NOMO-1 treated with dmso at 0.1 percent for 144 hours (cell line): ENCODE measurements at regions not wholly inside any gene's neighbourhood (a gene's known extent, or its start where the extent isn't known, plus 50 kb on each side); places are given as distances from the start of the nearest gene placed in this dataset.

Experiments used
- DNase-seq: peaks from one replicate; lab custom pipeline; 2025; ENCODE audit not compliant: unreplicated experiment; lab: John Stamatoyannopoulos, UW

DNA sequence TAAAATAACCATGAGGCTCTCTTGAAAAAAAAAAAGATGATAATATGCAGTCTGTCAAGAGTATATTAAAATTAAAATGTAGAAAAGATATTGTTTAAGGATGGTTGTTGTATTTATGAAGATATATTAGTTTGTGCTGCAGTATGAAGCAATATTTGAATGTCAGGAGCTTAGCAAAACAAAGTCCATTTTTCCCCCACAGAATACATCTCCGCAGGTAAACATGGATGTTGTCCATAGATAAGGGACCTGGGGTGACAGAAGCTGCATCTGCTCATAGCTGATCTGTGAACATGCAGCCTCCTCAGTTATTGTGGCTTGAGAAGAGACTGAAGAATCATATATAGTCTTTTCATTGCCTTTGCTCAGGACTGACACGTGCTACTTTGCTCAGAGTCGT, 366.1 kb upstream of the MMADHC start:
- no peak for DNase-seq

DNA sequence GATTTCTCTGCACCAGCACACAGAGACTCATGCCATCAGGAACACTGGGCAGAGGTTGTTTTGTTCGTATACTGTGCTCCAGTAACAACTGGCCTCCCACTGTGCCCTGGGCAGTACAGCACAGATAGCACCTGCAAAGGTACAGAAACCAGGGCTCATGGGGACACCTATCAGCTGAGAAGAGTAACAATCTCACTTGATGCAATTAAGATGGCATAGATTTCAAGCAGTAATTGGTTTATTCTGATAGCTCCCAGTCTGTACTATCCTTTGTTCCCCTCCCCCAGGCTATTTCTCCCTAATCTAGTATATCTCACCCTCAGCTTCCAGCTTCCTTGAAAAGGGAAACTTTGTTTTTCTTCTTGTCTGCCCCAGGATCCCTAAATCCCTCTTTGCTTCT, 343.9 kb upstream of the MMADHC start:
- no peak for DNase-seq

GRCh38 chr2:149928011-149928410, 340.4 kb upstream of the MMADHC start:
- no peak for DNase-seq

GRCh38 chr2:149926149-149926548, 338.6 kb upstream of the MMADHC start:
- DNase-seq = no peak

GRCh38 chr2:149924549-149925213, 337.1 kb upstream of the MMADHC start:
- DNase-seq = no peak

GRCh38 chr2:149924028-149924427, 336.5 kb upstream of the MMADHC start:
- DNase-seq = no peak

GRCh38 chr2:149921911-149922616, 334.5 kb upstream of the MMADHC start:
- no peak for DNase-seq

DNA sequence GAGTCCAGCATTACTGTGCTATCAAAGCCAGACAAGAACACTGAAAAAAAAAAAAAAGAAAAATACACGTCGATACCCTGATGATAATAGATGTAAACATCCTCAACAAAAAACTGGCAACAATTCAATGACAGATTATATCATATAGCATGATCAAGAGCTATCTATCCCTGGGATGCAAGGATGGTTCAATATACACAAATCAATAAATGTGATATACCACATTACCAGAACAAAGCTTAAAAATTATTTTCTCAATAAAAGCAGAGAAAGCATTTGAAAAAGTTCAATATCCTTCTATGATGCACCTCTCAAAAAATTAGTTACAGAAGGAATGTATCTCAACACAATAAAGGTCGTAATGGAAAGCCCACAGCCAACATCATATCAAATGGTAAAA, 332.8 kb upstream of the MMADHC start:
- no peak for DNase-seq

- no peak for DNase-seq
Measured at GRCh38 chr2:149915151-149915550, 327.6 kb upstream of the MMADHC start.

DNA sequence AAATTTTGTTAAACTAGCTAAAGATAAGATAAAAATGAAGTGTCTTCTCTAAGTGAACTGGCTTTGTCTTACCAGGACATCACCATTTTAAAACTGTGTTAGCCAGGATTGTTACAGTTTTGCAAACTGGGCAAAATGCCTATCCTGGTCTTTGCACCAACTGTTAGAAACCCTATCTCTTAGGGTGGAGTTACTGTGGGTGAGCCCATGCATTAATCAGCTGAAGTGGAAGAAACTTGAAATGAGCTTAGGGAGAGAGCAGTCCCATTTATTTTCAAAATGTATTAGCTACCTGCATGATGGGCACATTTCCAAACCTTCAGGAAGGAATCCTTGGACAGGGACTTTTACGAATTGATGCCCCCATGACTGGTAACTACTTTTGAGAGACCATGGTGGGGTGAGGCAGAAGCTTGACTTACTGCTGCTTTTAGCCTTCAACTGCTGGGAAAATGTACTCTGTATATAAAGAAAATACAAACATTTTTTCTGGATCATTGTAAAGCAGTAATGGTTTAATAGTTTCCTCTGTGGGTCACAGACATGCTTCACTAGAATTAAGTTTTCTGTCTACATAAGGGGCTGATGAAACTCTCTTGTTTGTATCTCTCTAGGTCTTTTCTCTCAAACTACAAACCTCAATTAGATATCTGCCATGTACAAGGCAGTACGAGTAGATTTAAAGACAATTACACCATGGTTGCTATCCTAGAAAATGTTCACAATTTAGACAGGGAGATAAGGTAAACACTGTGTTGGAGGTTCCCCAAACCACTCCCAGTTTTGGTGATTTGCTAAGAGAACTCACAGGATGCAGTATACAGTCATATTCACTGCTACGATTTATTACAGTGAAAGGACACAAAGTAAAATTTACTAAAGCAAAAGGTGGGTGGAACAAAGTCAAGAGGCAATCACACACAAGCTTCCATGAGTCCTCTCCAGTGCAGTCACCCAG, 321.4 kb upstream of the MMADHC start:
- DNase-seq = no peak

DNA sequence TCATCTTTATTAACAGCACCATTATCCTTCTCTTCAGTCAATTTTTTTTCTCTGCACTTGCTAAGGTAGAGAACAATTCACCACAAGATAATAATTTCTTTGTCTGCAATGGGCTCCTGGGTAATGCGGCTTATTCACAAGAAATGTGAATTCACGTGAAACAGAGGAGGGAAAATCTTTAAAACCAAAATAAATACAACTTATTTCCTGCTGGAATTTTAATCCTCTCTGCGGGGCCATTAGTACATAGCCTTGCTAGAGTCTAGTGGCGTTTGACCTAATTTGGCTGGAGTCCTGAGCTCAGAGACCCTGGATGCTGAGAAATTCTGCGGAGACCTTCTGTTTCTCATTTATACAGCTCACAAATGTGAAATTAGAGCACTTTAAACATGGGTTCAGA, 319.3 kb upstream of the MMADHC start:
- no peak for DNase-seq

DNA sequence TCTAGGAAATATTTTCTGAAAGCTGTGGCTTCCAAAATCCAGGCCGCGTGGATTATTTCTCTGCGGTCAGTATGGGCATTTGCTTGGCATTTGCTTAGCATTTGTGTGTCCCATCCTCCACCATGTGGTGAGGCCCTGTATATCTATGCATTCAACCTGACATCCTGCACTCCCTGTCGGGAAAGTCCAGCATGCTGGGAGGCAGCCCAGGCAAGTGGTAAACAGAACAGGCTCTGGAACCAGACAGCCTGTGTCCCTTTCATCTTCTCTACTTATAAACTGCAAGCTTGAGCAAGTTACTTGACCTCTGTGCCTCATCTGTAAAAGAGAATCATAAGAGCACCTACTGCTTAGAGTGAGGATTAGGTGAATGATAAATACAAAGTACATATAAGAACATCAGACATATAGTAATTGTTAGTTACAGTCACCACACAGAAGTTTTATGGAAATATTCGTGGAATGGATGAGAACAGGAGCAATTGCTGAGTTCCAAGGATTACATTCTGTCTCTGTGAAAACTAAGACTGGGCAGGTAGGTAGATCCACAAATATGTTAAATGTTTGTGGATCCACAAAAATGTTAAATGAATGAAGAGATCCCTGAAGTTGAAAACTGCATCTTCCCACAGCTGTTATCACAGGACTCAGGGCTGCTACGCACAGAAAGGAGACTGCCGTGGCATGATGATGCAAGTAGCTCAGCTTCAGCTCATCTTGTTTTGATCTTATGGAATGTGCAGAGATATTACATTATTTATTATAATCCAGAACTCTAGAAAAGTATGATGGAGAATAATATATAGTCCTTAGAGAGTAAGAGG, 317.0 kb upstream of the MMADHC start:
- no peak for DNase-seq

DNA sequence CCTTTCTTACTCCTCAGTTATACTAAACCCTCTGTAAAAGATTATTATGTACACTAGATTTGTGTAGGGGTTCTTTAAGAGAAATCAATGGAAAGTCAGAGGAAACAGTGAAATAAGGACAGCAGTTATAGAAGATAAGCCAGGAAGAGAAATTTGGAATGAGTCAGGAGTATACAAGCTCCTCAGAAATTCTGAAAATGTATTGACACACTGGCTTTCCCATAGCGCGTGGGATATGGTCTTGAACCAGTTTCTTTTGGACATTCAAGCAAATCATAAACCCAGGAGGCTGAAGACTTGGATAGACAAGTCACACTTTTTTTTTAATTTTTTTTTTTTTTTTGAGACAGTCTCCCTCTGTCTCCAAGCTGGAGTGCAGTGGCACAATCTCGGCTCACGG, 316.1 kb upstream of the MMADHC start:
- no peak for DNase-seq

DNA sequence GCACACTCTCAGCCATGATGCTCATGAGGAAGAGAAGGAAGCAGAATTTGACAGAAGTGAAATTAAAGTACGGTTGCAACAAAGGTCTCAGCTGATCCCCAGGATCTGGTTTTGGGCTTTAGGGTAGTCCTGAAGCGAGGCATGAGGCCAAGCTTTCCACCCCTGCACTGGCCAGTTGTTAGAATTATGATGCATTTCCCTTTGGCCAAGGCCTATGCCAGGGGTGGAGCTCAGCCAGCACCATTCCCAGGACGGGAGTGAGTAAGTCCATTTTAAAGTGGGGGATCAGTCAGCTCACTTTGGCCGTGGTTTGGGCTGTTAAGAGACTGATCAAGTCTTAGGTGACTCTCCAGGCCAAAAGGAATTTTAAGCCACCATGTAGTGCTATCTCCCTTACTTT, 314.5 kb upstream of the MMADHC start:
- DNase-seq = no peak

- DNase-seq = no peak
Measured at GRCh38 chr2:149901231-149901859, 313.8 kb upstream of the MMADHC start.

GRCh38 chr2:149899390-149899789, 311.8 kb upstream of the MMADHC start:
- DNase-seq = no peak

- DNase-seq = peak; percentile 75
Measured at GRCh38 chr2:149894760-149895159, 307.2 kb upstream of the MMADHC start.

- DNase-seq = no peak
Measured at GRCh38 chr2:149894226-149894625, 306.7 kb upstream of the MMADHC start.

GRCh38 chr2:149892563-149892962, 305.0 kb upstream of the MMADHC start:
- no peak for DNase-seq

DNA sequence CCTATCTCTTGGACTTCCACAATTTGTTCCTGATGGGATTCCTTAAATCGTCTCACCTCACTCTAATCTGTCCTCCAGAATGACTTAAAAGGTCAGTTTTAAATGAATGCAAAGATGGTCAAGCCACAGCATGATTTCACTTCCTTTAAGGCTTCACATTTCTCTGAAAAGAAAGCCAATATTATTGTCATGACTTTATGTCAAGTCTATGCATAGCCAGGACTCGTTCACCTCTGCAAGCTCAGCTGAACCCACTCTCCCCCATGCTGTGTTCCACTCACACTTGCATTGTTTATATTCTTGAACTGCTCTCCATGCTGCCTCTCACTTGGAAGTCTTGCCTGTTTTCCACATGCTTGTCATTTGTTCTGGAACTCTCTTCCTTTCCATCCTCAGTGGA, 298.4 kb upstream of the MMADHC start:
- no peak for DNase-seq
